MM.1S (cell line): ENCODE measurements at regions not wholly inside any gene's neighbourhood (a gene's known extent, or its start where the extent isn't known, plus 50 kb on each side); places are given as distances from the start of the nearest gene placed in this dataset.

Source experiments
- DNase-seq: peaks from one replicate; pipeline ENCODE4 v3.0.0-alpha.2; 2015
- H2AFZ ChIP-seq: fragments of 300-600 bp; sonication (generic); 2 replicates; pipeline ENCODE4 v1.6.0; 2016; ENCODE audit warnings: antibody characterized with exemption, low read length
- H3F3A ChIP-seq: fragments of 300-600 bp; sonication (generic); 2 replicates; pipeline ENCODE4 v1.6.1; 2016; ENCODE audit warnings: mild to moderate bottlenecking, antibody characterized with exemption, low read length, moderate library complexity, mixed read lengths; ENCODE audit not compliant: insufficient read depth
- H3K27ac ChIP-seq: fragments of 300-600 bp; sonication (generic); 2 replicates; pipeline ENCODE4 v1.5.1; 2016; ENCODE audit warnings: mild to moderate bottlenecking, low read length
- H3K27me3 ChIP-seq: fragments of 300-600 bp; sonication (generic); replicated peaks from 2 replicates; pipeline ENCODE4 v1.6.0; 2016; ENCODE audit warnings: low read length; ENCODE audit not compliant: insufficient read depth
- H3K36me3 ChIP-seq: fragments of 300-600 bp; sonication (generic); replicated peaks from 2 replicates; pipeline ENCODE4 v1.6.1; 2016; ENCODE audit warnings: mild to moderate bottlenecking, low read length, mixed read lengths; ENCODE audit not compliant: insufficient read depth
- H3K4me1 ChIP-seq: fragments of 300-600 bp; sonication (generic); 2 replicates; pipeline ENCODE4 v1.6.1; 2016; ENCODE audit warnings: low read length, mixed read lengths
- H3K4me2 ChIP-seq: fragments of 300-600 bp; sonication (generic); 2 replicates; pipeline ENCODE4 v1.6.0; 2016; ENCODE audit warnings: low read depth, low read length
- H3K4me3 ChIP-seq: fragments of 300-600 bp; sonication (generic); 2 replicates; pipeline ENCODE4 v1.5.1; 2016; ENCODE audit warnings: low read length, mixed read lengths
- H3K79me2 ChIP-seq: fragments of 300-600 bp; sonication (generic); 2 replicates; pipeline ENCODE4 v1.6.1; 2016; ENCODE audit warnings: mixed run types, low read length, mixed read lengths
- H3K9ac ChIP-seq: fragments of 300-600 bp; sonication (generic); 2 replicates; pipeline ENCODE4 v1.6.1; 2016; ENCODE audit warnings: low read length, mixed read lengths
- H3K9me2 ChIP-seq: fragments of 300-600 bp; sonication (generic); replicated peaks from 2 replicates; pipeline ENCODE4 v1.6.1; 2016; ENCODE audit warnings: mild to moderate bottlenecking, low read length, mixed read lengths; ENCODE audit not compliant: insufficient read depth
- H3K9me3 ChIP-seq: fragments of 300-600 bp; sonication (generic); replicated peaks from 2 replicates; pipeline ENCODE4 v1.6.1; 2016; ENCODE audit warnings: mild to moderate bottlenecking, low read length, mixed read lengths; ENCODE audit not compliant: insufficient read depth
- H4K20me1 ChIP-seq: fragments of 300-600 bp; sonication (generic); 2 replicates; pipeline ENCODE4 v1.6.1; 2016; ENCODE audit warnings: mild to moderate bottlenecking, low read length, moderate library complexity, mixed read lengths; ENCODE audit not compliant: insufficient read depth
- EZH2 ChIP-seq: fragments of 300-600 bp; sonication (generic); optimal IDR thresholded peaks from 2 replicates; pipeline ENCODE3; 2017; ENCODE audit warnings: low read depth, mild to moderate bottlenecking, antibody characterized with exemption, low read length, mixed read lengths
- EZH2phosphoT487 ChIP-seq: fragments of 300-600 bp; sonication (generic); IDR thresholded peaks from 2 replicates; pipeline ENCODE4 v1.6.1; 2018; ENCODE audit warnings: antibody characterized with exemption, low read length
- TF ChIP-seq, protein P1 (sequence below): fragments of 300-600 bp; sonication (generic); IDR thresholded peaks from 2 replicates; pipeline ENCODE4 v1.5.1; 2016; ENCODE audit warnings: antibody characterized with exemption, low read length, mixed read lengths

DNA sequence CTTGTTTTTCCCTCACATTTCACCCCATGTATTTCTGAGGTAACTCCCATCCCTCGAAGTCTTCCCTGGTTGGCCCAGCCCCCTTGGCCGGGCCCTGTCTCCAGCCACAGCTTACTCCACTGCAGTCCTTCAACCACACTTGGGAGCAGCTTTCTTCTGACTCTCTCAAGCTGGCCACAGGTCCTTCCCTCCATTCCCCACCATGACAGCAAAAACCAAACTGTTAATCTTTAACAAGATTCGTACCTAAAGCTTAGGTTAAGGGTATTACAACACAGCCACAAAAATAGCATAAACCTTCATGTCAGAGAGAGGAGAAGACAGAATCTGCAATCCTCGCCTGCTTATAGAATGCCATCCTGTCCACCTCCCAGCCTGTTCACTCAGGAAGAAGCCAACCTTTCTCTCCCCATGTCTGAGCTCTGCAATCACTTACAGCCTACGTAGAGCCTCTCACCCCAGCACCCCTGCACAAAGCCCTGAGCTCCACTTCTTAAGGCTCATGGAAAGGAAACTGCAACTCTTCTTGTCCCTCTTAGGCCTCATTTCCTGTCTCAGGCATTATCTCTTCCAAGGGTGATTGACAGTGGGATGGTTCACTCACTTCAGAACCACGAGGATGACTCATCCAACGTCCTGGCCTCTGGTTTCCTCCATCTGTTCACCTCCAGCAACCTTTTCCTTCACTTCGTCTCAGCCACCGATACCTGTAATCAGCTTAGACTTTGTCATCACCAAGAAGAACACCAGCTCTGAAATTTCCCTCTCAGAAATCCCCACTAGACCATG is 72.8 kb downstream of the CD2 start:
- no peaks in the 10 kb centered on the region for H3K9me2 ChIP-seq
- peak overlapping the region; percentile 55; the same call in 1 of the 2 replicates for H3K27ac ChIP-seq
- H3K4me1 ChIP-seq: peaks cover 15% of the 10 kb centered on the region
- no peaks in the 10 kb centered on the region for H3K36me3 ChIP-seq
- H3K9ac ChIP-seq: no peak overlapping the region
- no peaks in the 10 kb centered on the region for H3K27me3 ChIP-seq
- no peak overlapping the region for H3K4me3 ChIP-seq
- H2AFZ ChIP-seq: peak overlapping the region; percentile 46; the same call in 1 of the 2 replicates
- H3F3A ChIP-seq: peaks cover 4% of the 10 kb centered on the region; the same call in 1 of the 2 replicates
- no peaks in the 10 kb centered on the region for H3K9me3 ChIP-seq
- TF ChIP-seq EZH2phosphoT487: no peak
- no peak for TF ChIP-seq EZH2
- TF ChIP-seq, protein P1, sequence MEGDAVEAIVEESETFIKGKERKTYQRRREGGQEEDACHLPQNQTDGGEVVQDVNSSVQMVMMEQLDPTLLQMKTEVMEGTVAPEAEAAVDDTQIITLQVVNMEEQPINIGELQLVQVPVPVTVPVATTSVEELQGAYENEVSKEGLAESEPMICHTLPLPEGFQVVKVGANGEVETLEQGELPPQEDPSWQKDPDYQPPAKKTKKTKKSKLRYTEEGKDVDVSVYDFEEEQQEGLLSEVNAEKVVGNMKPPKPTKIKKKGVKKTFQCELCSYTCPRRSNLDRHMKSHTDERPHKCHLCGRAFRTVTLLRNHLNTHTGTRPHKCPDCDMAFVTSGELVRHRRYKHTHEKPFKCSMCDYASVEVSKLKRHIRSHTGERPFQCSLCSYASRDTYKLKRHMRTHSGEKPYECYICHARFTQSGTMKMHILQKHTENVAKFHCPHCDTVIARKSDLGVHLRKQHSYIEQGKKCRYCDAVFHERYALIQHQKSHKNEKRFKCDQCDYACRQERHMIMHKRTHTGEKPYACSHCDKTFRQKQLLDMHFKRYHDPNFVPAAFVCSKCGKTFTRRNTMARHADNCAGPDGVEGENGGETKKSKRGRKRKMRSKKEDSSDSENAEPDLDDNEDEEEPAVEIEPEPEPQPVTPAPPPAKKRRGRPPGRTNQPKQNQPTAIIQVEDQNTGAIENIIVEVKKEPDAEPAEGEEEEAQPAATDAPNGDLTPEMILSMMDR: no peak
- H4K20me1 ChIP-seq: no peaks in the 10 kb centered on the region
- H3K4me2 ChIP-seq: peak overlapping the region; percentile 9; the same call in 1 of the 2 replicates
- peak; percentile 44 for DNase-seq
- no peaks in the 10 kb centered on the region for H3K79me2 ChIP-seq

DNA sequence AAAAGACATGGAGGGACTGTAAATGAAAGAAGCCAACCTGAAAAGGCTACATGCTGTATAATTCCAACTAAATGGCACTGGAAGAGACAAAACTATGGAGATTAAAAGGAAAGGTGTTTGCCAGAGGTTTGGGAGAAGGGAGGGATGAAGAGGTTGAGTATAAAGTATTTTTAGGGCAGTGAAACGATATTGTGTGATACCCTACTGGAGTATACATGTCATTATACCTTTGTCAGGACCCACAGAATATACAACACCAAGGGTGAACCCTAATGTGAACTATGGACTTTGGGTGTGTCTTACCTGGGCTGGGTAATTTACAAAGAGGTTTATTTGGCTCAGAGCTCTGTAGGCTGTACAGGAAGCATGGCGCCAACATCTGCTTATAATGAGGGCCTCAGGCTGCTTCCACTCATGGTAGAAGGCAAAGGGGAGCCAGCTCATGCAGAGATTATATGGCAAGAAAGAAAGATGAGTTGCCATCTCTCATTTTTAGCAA is 73.4 kb downstream of the CD2 start:
- Histone ChIP-seq H3K36me3 (no peaks in the 10 kb centered on the region), H3F3A (peaks cover 4% of the 10 kb centered on the region; the same call in 1 of the 2 replicates), H3K9me3 (no peaks in the 10 kb centered on the region), H3K27me3 (no peaks in the 10 kb centered on the region), H3K4me1 (peaks cover 15% of the 10 kb centered on the region), H4K20me1 (no peaks in the 10 kb centered on the region), H3K9ac (no peak overlapping the region), H3K4me3 (no peak overlapping the region), H2AFZ (0 out of 2 replicates have a peak overlapping the region, but pooled peaks have one; percentile 46), H3K4me2 (peak overlapping the region; percentile 9; the same call in 1 of the 2 replicates), H3K27ac (peak overlapping the region; percentile 55; the same call in 1 of the 2 replicates), H3K79me2 (no peaks in the 10 kb centered on the region), H3K9me2 (no peaks in the 10 kb centered on the region)
- DNase-seq: no peak
- TF ChIP-seq, protein P1: no peak
- no peak for TF ChIP-seq EZH2
- TF ChIP-seq EZH2phosphoT487: no peak

GRCh38 chr1:116832308-116832931 is 77.3 kb upstream of the PTGFRN start:
- H3K9ac ChIP-seq: no peak overlapping the region
- peaks cover 4% of the 10 kb centered on the region for H3K4me1 ChIP-seq
- no peak overlapping the region for H3K27ac ChIP-seq
- H3K36me3 ChIP-seq: no peaks in the 10 kb centered on the region
- no peaks in the 10 kb centered on the region for H3K9me3 ChIP-seq
- H2AFZ ChIP-seq: no peak overlapping the region
- H3K27me3 ChIP-seq: no peaks in the 10 kb centered on the region
- no peaks in the 10 kb centered on the region for H4K20me1 ChIP-seq
- H3K9me2 ChIP-seq: no peaks in the 10 kb centered on the region
- no peak overlapping the region for H3K4me3 ChIP-seq
- no peak overlapping the region for H3K4me2 ChIP-seq
- H3K79me2 ChIP-seq: no peaks in the 10 kb centered on the region
- TF ChIP-seq, protein P1: no peak
- TF ChIP-seq EZH2: no peak
- TF ChIP-seq EZH2phosphoT487: no peak
- peaks cover 2% of the 10 kb centered on the region; the same call in 1 of the 2 replicates for H3F3A ChIP-seq
- DNase-seq: no peak
